Neural cell (in vitro differentiated cells): ENCODE measurements at regions not wholly inside any gene's neighbourhood (a gene's known extent, or its start where the extent isn't known, plus 50 kb on each side); places are given as distances from the start of the nearest gene placed in this dataset.

Experiments
- H2AFZ ChIP-seq: fragments of 200-600, 300-800 bp; sonication (generic), shearing (Covaris generic); 2 replicates; pipeline ENCODE4 v1.6.0; 2014; ENCODE audit warnings: low read depth, mild to moderate bottlenecking, antibody characterized with exemption, low read length, moderate library complexity
- H3F3A ChIP-seq: fragments of 200-600 bp; shearing (Covaris generic); 2 replicates; pipeline ENCODE4 v1.6.1; 2016; ENCODE audit warnings: mild to moderate bottlenecking, moderate library complexity, mixed read lengths, antibody characterized with exemption, low read length; ENCODE audit not compliant: insufficient read depth, poor library complexity, severe bottlenecking
- H3K27ac ChIP-seq: fragments of 200-600, 300-800 bp; sonication (generic), shearing (Covaris generic); 2 replicates; pipeline ENCODE4 v1.5.1; 2014; ENCODE audit warnings: mild to moderate bottlenecking, low read length, moderate library complexity
- H3K27me3 ChIP-seq: fragments of 300-800, 200-600 bp; sonication (generic), shearing (Covaris generic); 2 replicates; pipeline ENCODE4 v1.6.0; 2014; ENCODE audit warnings: mild to moderate bottlenecking, low read depth, low read length, moderate library complexity; ENCODE audit not compliant: insufficient read depth
- H3K36me3 ChIP-seq: fragments of 300-800, 200-600 bp; sonication (generic), shearing (Covaris generic); 2 replicates; pipeline ENCODE4 v1.5.1; 2014; ENCODE audit warnings: mild to moderate bottlenecking, antibody characterized with exemption, low read length, moderate library complexity; ENCODE audit not compliant: insufficient read depth
- H3K4me2 ChIP-seq: fragments of 300-800, 200-600 bp; sonication (generic), shearing (Covaris generic); 2 replicates; pipeline ENCODE4 v1.6.0; 2014; ENCODE audit warnings: mild to moderate bottlenecking, low read length
- H3K4me3 ChIP-seq: fragments of 300-800, 200-600 bp; sonication (generic), shearing (Covaris generic); 2 replicates; pipeline ENCODE4 v1.5.1; 2014; ENCODE audit warnings: mild to moderate bottlenecking, low read length, moderate library complexity
- H3K79me2 ChIP-seq: fragments of 200-600 bp; shearing (Covaris generic); replicated peaks from 2 replicates; pipeline ENCODE4 v1.6.0; 2014; ENCODE audit warnings: mild to moderate bottlenecking, low read length, moderate library complexity; ENCODE audit not compliant: insufficient read depth
- H3K9ac ChIP-seq: fragments of 300-800, 200-600 bp; sonication (generic), shearing (Covaris generic); 2 replicates; pipeline ENCODE4 v1.6.1; 2016; ENCODE audit warnings: mild to moderate bottlenecking, low read length, mixed read lengths
- H3K9me2 ChIP-seq: fragments of 200-600 bp; shearing (Covaris generic); 2 replicates; pipeline ENCODE4 v1.6.1; 2016; ENCODE audit warnings: mild to moderate bottlenecking, low read length, mixed read lengths; ENCODE audit not compliant: insufficient read depth
- H3K9me3 ChIP-seq: fragments of 200-600, 300-800 bp; sonication (generic), shearing (Covaris generic); 2 replicates; pipeline ENCODE4 v1.6.1; 2016; ENCODE audit warnings: mild to moderate bottlenecking, mixed run types, low read length, moderate library complexity, mixed read lengths
- H4K20me1 ChIP-seq: fragments of 200-600 bp; shearing (Covaris generic); 2 replicates; pipeline ENCODE4 v1.6.1; 2016; ENCODE audit warnings: mild to moderate bottlenecking, mixed run types; ENCODE audit not compliant: insufficient read depth
- CTCF ChIP-seq: fragments of 450-650 bp; IDR thresholded peaks from 2 replicates; pipeline ENCODE4 v1.5.1; 2014; ENCODE audit warnings: antibody characterized with exemption, mild to moderate bottlenecking, moderate library complexity; ENCODE audit not compliant: poor library complexity, severe bottlenecking
- EP300 ChIP-seq: fragments of 450-650 bp; conservative IDR thresholded peaks from 2 replicates; pipeline ENCODE4 v1.6.1; 2014; ENCODE audit warnings: antibody characterized with exemption, mild to moderate bottlenecking, moderate library complexity; ENCODE audit not compliant: poor library complexity, severe bottlenecking
- EZH2 ChIP-seq: fragments of 200-600, 300-800 bp; shearing (Covaris generic), sonication (generic); IDR thresholded peaks from 2 replicates; pipeline ENCODE4 v1.6.1; 2014; ENCODE audit warnings: antibody characterized with exemption, low read length, borderline replicate concordance, mild to moderate bottlenecking; ENCODE audit not compliant: insufficient read depth, poor library complexity, severe bottlenecking
- MXI1 ChIP-seq: fragments of 450-650 bp; conservative IDR thresholded peaks from 2 replicates; pipeline ENCODE4 v1.6.1; 2014; ENCODE audit warnings: antibody characterized with exemption, mild to moderate bottlenecking; ENCODE audit not compliant: poor library complexity, severe bottlenecking
- POLR2AphosphoS5 ChIP-seq: IDR thresholded peaks from 2 replicates; pipeline ENCODE4 v1.6.1; 2012
- RAD21 ChIP-seq: fragments of 450-650 bp; conservative IDR thresholded peaks from 2 replicates; pipeline ENCODE4 v1.6.1; 2014; ENCODE audit warnings: antibody characterized with exemption, mild to moderate bottlenecking, moderate library complexity
- REST ChIP-seq: IDR thresholded peaks from 2 replicates; pipeline ENCODE4 v1.6.1; 2012; ENCODE audit warnings: borderline replicate concordance
- SMC3 ChIP-seq: fragments of 450-650 bp; conservative IDR thresholded peaks from 2 replicates; pipeline ENCODE4 v1.6.1; 2014; ENCODE audit warnings: antibody characterized with exemption, mild to moderate bottlenecking, moderate library complexity; ENCODE audit not compliant: poor library complexity
- TAF1 ChIP-seq: IDR thresholded peaks from 2 replicates; pipeline ENCODE4 v1.6.1; 2012; ENCODE audit warnings: low read depth

DNA sequence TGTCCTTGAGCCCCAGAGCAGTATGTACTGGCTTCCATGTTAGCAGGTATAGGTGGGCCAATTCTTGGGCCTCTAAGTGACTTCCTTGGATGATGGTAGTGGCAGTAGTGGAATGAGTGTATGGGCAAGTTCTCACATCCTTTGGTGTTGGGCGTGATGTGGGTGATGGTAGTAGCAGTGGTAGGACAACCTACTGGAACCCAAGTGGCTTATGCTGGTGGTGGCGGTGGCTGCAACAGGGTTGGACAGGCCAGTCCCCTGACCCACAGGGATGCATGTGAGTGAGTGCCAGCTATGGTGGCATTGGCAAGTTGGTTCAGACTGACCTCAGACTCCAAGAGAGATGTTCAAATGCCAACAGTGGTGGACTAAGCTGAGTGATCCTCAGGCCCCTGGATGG is 1228.2 kb downstream of the ROBO2 start:
- TF ChIP-seq POLR2AphosphoS5 (no peak), CTCF (no peak), REST (no peak), MXI1 (no peak)
- Histone ChIP-seq H3K4me3 (no peak overlapping the region), H3F3A (no peaks in the 10 kb centered on the region), H3K79me2 (no peaks in the 10 kb centered on the region), H3K9me2 (no peaks in the 10 kb centered on the region), H3K27me3 (no peaks in the 10 kb centered on the region), H3K9me3 (peaks cover 4% of the 10 kb centered on the region), H3K27ac (no peak overlapping the region), H4K20me1 (no peaks in the 10 kb centered on the region), H2AFZ (no peak overlapping the region), H3K9ac (no peak overlapping the region), H3K36me3 (no peaks in the 10 kb centered on the region), H3K4me2 (no peak overlapping the region)

DNA sequence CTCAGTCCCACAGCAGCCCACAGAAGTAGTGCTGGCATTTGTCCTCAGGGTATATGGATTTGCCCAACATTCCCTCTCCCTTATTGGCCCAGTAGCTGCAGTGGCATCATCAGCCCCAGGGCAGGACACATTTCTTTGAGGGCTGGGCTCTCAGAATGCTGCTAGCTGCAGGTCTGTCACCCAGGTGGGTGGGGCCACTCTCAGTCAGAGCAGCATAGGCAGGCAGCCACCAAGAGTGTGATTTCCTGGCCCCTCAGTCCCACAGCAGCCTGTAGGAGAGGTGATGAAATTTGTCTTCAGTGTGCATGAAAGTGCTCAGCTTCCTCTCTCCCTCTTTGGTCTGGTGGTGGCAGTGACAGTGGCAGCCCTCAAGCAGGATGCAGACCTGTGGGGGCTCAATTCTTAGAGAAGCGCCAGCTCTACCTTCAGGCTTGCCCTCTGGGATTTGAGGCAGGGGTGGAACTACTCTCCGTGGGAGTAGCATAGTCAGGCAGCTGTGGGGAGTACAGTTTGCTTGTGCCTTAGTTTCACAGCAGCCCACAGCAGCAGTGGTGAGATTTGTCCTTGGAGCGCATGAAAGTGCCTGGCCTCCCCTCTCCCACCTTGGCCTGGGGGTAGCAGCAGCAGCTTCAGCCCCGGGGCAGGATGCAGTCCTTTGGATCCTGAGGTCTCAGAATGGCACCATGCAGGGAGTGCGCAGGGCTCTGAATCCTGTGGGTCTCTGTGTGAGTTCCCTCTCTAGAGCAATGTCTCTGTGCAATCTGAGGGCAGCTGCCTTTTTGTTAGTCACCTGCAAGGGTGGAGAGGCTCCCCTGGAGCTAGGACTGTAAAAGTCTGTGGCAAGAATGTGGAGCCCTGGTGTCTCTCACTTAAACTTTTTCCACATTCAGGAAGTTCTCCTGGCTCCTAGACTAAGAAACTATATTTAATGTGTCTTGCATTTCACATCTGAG is 1229.1 kb downstream of the ROBO2 start:
- Histone ChIP-seq H2AFZ (no peak overlapping the region), H3K27ac (no peak overlapping the region), H4K20me1 (no peaks in the 10 kb centered on the region), H3K4me3 (no peak overlapping the region), H3K36me3 (no peaks in the 10 kb centered on the region), H3K9ac (no peak overlapping the region), H3F3A (no peaks in the 10 kb centered on the region), H3K4me2 (no peak overlapping the region), H3K27me3 (no peaks in the 10 kb centered on the region), H3K79me2 (no peaks in the 10 kb centered on the region), H3K9me2 (no peaks in the 10 kb centered on the region), H3K9me3 (peaks cover 4% of the 10 kb centered on the region)
- TF ChIP-seq TAF1, result no peak
- TF ChIP-seq EP300, result no peak
- TF ChIP-seq SMC3, result no peak
- TF ChIP-seq POLR2AphosphoS5, result no peak
- no peak for TF ChIP-seq CTCF
- no peak for TF ChIP-seq REST
- no peak for TF ChIP-seq RAD21
- TF ChIP-seq MXI1, result no peak
- no peak for TF ChIP-seq EZH2
